NOMO-1 (cell line): ENCODE measurements at regions not wholly inside any gene's neighbourhood (a gene's known extent, or its start where the extent isn't known, plus 50 kb on each side); places are given as distances from the start of the nearest gene placed in this dataset.

Experiments
- DNase-seq, 2 experiments: peaks; one replicate each; lab custom pipeline; 2025; ENCODE audit not compliant: unreplicated experiment in 2 of 2; lab: John Stamatoyannopoulos, UW

- DNase-seq = peak; percentile 17 to 34
Observed at GRCh38 chr21:35226968-35227744, 178.1 kb upstream of the RUNX1 start.

- no peak for DNase-seq
Observed at GRCh38 chr21:35226328-35226727, 177.2 kb upstream of the RUNX1 start.

- DNase-seq = peak in 1 of 2 experiments; percentile 12
Observed at GRCh38 chr21:35225573-35225972, 176.5 kb upstream of the RUNX1 start.

DNA sequence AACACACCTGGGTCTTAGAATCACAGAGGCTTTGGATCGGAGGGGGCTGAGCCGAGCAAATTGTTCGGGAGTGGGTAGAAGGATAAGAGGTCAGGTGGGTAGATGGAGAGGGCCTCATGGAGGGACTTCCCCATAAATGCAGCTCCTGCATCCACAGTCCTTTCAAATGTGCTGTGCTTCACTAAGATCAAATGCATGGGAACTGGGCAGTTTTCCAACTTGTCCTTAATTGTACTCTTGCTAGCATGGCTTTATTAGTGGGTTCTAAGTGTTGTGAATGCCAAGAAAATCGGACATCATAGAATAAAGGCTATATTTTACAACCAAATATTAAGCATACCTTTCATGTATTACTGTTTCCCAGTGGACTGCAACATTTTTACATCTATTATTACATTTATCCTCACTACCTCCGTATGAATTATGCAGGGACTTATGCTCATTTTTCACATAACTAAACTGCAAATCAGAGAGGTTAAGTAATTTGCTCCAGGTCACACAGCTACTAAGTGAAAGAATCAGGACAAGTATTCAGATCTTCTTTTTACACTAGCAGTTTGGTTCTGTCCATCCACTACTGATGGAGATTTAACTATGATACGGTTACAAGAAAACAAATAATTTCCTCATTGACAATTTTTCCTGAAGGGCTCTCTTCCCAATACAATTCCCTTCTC is 174.5 kb upstream of the RUNX1 start:
- no peak for DNase-seq

DNA sequence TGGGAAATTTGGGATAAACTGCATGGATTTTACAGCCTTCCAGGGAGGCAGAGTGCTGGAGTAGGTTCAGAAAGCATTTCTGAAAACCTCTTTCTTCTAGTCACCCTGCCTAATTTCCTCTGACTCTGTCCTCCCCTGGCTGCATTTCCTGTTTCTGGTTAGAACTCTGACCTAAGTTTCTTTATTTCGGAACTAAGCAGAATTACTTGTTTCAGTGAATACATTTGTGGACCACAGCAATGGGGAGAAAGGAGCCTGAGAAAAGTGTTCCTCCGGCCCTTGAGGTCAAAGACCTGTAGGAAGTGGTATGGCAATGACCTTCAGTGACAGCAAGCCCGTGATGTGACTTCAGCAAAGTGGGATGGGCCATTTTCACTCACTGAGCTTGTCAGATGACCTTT is 173.4 kb upstream of the RUNX1 start:
- DNase-seq = peak in 1 of 2 experiments; percentile 46

DNA sequence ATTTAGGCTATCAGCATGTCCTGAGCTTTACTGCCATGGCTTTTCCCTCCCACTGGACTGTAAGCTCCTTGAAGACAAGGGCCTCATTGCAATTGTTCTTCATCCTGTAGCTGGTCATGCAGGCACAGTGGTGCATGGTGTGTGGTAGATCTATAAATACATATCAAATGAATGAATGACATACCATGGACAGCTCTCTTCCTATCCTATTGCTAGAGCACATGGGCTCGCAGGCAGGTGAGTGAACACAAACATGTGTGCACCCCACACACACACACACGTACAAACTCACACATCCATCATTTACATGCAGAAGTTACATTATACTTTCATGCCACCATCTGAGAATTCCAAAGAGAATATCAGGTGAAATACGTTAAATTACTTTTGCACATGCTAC is 172.9 kb upstream of the RUNX1 start:
- no peak for DNase-seq

DNA sequence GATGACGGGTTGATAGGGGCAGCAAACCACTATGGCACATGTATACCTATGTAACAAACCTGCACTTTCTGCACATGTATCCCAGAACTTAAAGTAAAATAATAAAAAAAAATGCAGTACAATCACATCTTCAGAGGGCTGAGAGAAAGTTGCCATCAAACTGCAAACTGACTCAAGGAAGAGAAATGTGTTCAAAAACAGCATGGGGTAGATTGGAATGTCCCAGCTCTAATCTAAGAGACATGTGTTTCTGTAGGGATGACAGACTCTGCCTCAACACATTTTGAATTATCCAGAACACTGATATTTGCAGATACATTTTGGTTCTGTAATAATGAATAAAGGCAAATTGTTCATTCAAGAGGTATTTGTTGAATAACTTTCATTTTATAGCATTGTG is 171.2 kb upstream of the RUNX1 start:
- no peak for DNase-seq

GRCh38 chr21:35219719-35220118 is 170.6 kb upstream of the RUNX1 start:
- DNase-seq = no peak

DNA sequence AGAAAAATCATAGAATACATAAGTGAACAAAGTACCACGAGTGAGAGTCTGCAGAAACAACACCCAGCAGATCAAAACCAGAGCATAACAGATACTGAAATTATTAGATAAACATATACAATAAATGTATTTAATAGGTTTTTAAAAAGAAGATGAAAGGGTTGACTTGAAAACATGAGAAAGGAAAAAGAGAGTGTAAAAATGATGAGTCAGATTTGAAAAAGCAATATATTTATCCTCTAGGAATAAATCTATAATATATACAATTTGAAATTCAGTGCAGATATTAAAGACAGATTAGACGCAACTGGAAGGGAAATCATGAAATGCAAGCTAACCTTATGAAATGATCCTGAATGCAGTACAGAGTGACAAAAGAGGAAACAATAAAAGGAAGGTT is 170.2 kb upstream of the RUNX1 start:
- DNase-seq = no peak

- no peak for DNase-seq
Observed at GRCh38 chr21:35217504-35218060, 168.5 kb upstream of the RUNX1 start.

DNA sequence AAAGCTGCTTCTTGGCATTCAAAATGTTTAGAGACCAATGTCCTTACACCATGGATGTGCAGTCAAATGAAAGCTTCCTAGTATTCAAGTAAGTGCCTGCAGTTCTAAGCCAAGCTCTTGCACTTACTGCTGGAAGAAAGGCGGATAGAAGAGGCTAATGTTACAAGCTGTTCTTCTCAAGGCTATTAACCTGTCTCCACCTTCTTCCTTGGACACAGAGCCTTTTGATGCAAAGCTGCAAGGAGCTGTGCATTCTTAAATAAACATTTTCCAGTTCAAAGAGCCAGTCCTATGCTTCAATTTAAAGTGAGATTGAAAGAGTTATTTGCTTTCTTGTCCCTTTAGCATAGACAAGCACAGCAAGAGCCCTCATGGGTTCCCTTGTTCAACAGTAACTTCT is 167.9 kb upstream of the RUNX1 start:
- no peak for DNase-seq

DNA sequence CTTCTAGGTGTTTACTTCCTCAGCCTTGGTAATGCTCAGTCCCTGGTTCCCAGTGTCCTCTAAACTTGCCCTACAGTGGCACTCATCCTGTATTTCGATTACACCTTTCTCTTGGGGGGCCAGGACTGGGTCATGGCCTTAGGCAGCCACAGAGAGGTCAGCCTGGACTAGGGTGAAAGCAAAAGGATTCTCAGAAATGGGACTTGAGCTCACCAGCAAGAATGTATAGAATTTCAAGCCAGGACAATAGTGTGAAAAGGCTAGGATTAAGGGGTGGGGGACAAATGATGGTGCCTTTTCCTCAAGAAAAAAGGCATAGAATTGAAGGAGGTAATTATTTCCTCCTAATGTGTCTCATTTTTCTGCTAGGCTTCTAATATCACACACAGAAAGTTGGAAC is 166.8 kb upstream of the RUNX1 start:
- DNase-seq = no peak

GRCh38 chr21:35212393-35213127 is 163.5 kb upstream of the RUNX1 start:
- DNase-seq = no peak

GRCh38 chr21:35211782-35212181 is 162.7 kb upstream of the RUNX1 start:
- DNase-seq = no peak

DNA sequence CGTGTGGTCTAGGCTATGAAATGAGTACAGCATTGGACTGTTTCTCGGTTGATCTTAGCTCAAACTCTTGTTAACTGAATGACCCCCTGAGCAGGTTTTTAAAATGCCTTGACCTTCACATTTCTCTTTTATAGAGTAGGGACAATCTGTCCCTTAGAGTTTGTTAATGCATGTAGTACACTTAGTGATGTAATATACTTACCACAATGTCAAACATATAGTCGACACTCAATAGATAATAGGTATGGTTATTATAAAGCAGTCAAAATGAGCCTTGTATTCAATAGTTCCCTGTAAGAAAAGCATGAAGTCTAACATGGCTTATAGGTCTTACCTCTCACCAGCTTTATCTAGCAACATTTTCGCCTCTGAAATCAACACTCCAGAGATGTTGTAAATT is 161.0 kb upstream of the RUNX1 start:
- DNase-seq = no peak

GRCh38 chr21:35208810-35209517 is 159.9 kb upstream of the RUNX1 start:
- DNase-seq = no peak

DNA sequence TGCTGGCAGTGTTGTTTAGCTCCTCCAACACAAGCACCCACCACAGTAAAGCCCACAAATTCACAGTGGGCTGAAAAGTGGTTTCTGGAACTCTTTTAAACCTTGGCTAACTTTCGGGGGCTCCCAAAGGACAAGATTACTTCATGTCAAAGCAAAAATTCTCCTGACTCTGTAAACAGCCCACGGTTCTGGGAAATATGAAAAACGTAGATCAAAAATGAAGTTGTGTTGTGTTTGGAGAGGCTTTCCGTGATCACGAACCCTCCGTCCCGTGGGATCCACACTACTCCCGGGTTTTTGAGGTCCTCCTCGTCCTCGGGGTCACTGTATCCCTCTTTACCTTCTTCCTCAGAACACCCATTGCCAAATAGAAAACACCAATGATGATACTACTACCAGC is 159.0 kb upstream of the RUNX1 start:
- DNase-seq = no peak

DNA sequence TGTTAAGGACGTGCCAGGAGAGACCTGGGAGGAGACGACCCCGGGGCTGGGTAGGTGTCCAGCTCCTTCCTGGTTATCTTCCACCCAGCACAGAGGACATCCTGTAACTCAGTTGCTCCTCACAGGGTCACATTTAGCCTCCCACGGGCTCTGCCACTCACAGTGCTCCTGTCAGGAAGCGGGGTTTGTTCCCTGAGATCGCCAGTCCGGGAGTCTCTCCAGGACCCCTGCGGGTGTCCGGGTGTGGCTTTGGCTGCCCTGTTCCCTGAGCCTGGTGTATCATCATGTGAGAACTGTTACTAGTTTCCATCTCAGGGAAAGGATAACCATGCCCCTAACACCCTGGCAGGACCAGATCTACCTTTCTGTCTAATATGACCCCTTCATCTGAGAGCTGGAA is 158.2 kb upstream of the RUNX1 start:
- DNase-seq = no peak

- peak; percentile 21 to 52 for DNase-seq
Observed at GRCh38 chr21:35206141-35207125, 157.3 kb upstream of the RUNX1 start.
